ENCODE measurements at regions not wholly inside any gene's neighbourhood (a gene's known extent, or its start where the extent isn't known, plus 50 kb on each side); places are given as distances from the start of the nearest gene placed in this dataset.

DNA sequence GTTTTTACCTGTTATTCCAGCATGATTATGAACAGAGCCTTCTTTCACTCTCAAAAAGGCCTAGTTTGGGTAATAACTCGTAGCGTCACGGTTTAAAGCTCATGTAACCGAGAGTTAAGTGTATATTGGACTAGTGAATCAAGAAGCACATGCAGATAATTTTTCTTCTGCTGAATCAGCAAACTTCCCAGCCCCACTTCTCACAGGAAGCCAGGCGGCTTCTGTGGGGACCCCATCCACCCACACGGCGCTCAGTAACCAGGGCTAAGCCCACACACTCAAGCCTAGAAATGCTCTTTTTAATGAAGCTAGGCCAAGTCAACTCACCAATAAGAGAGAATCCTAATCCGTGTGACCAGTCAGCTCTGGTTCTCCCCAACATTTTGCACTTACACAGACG, 191.2 kb upstream of the MGMT start:
- TF ChIP-seq, protein P1, sequence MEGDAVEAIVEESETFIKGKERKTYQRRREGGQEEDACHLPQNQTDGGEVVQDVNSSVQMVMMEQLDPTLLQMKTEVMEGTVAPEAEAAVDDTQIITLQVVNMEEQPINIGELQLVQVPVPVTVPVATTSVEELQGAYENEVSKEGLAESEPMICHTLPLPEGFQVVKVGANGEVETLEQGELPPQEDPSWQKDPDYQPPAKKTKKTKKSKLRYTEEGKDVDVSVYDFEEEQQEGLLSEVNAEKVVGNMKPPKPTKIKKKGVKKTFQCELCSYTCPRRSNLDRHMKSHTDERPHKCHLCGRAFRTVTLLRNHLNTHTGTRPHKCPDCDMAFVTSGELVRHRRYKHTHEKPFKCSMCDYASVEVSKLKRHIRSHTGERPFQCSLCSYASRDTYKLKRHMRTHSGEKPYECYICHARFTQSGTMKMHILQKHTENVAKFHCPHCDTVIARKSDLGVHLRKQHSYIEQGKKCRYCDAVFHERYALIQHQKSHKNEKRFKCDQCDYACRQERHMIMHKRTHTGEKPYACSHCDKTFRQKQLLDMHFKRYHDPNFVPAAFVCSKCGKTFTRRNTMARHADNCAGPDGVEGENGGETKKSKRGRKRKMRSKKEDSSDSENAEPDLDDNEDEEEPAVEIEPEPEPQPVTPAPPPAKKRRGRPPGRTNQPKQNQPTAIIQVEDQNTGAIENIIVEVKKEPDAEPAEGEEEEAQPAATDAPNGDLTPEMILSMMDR (IDR thresholded peaks at IDR 0.05; ENCODE audit: low read length): no peak
- TF ChIP-seq EZH2 (IDR thresholded peaks at IDR 0.05; ENCODE audit: borderline replicate concordance, low read length): no peak
